ENCODE measurements at regions not wholly inside any gene's neighbourhood (a gene's known extent, or its start where the extent isn't known, plus 50 kb on each side); places are given as distances from the start of the nearest gene placed in this dataset.

DNA sequence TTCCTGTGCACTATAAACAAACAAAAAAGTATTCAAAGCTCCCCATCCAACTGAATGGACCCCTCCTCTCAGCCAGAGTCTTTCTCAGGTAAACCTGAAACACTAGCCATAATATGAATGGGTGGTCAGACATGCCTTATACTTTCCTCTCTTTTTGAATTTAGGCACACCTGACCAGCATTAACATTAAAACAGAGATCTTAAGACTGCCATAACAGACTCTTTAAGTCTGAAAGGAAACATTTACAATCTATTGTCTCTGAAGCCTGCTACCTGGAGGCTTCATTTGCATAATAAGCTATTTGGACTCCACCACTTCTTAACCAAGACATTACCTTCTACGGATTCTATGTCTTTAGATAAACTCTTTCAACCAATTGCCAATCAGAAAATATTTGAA, 56.9 kb upstream of the SPIN4 start:
- TF ChIP-seq, protein P1, sequence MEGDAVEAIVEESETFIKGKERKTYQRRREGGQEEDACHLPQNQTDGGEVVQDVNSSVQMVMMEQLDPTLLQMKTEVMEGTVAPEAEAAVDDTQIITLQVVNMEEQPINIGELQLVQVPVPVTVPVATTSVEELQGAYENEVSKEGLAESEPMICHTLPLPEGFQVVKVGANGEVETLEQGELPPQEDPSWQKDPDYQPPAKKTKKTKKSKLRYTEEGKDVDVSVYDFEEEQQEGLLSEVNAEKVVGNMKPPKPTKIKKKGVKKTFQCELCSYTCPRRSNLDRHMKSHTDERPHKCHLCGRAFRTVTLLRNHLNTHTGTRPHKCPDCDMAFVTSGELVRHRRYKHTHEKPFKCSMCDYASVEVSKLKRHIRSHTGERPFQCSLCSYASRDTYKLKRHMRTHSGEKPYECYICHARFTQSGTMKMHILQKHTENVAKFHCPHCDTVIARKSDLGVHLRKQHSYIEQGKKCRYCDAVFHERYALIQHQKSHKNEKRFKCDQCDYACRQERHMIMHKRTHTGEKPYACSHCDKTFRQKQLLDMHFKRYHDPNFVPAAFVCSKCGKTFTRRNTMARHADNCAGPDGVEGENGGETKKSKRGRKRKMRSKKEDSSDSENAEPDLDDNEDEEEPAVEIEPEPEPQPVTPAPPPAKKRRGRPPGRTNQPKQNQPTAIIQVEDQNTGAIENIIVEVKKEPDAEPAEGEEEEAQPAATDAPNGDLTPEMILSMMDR (IDR thresholded peaks at IDR 0.05; ENCODE audit: poor library complexity, severe bottlenecking): no peak
- TF ChIP-seq POLR2AphosphoS5 (IDR thresholded peaks at IDR 0.05) (no peak), MXI1 (conservative IDR thresholded peaks at IDR 0.05; ENCODE audit: poor library complexity, severe bottlenecking) (no peak), EZH2 (IDR thresholded peaks at IDR 0.05; ENCODE audit: borderline replicate concordance, insufficient read depth, low read length, poor library complexity, severe bottlenecking) (no peak), EP300 (conservative IDR thresholded peaks at IDR 0.05; ENCODE audit: poor library complexity, severe bottlenecking) (no peak), TAF1 (IDR thresholded peaks at IDR 0.05; ENCODE audit: low read depth) (no peak), RAD21 (conservative IDR thresholded peaks at IDR 0.05) (no peak)
